K562 (cell line): ENCODE measurements at regions not wholly inside any gene's neighbourhood (a gene's known extent, or its start where the extent isn't known, plus 50 kb on each side); places are given as distances from the start of the nearest gene placed in this dataset.
A peak's percentile ranks its signal among the peaks of the same experiment; 100 is the strongest.

ENCODE experiments used
- ATAC-seq: fragments of 200-7000 bp; cut with Tn5 transposase; 3 replicates; pipeline ENCODE4 v1.9.1; 2020; ENCODE audit warnings: moderate library complexity
- BruUV-seq: library from RNA; stranded (reverse); fragments of 400-500 nt; replicated peaks from 2 replicates; lab custom pipeline; 2021; lab: Mats Ljungman, UMichigan
- CTCF ChIA-PET: fragments of 300-600 bp; formaldehyde crosslinking; extraction: SDS; loops from one replicate; lab custom pipeline; 2021; ENCODE audit warnings: low intra/inter-chr PET ratio; lab: Yijun Ruan, JAX
- POLR2A ChIA-PET: fragments of 300-600, 350-650 bp; sonication (Branson Sonifier 250); formaldehyde crosslinking; extraction: SDS; loops from one replicate; lab custom pipeline; 2021; ENCODE audit warnings: antibody characterized with exemption, inconsistent platforms; lab: Yijun Ruan, JAX
- DNase-seq, 4 experiments: peaks; one replicate each; pipeline versions ENCODE4 v3.0.0 to v3.0.0-alpha.2; 2011 to 2018; ENCODE audit warnings: low spot score in 3 of 4, mixed read lengths in 3 of 4; ENCODE audit errors: extremely low read depth in 1 of 4
- FAIRE-seq: peaks from 2 replicates; lab custom pipeline; 2011; peaks lifted over from hg19 to GRCh38; lab: Jason Lieb, UNC
- H2AFZ ChIP-seq: 2 replicates; pipeline ENCODE4 v1.6.0; 2011; ENCODE audit warnings: low read depth, low read length, control low read depth, inconsistent platforms
- H3K27ac ChIP-seq: fragments of 200-600 bp; 3 replicates; pipeline ENCODE4 v1.8.0; 2011; ENCODE audit warnings: low read depth, mild to moderate bottlenecking, control low read depth, inconsistent platforms, low read length, moderate library complexity, mixed read lengths; ENCODE audit errors: extremely low read depth
- H3K27me3 ChIP-seq, 2 experiments: fragments of 300-600 bp in 1 of 2; 2 replicates in 1 of 2; 3 replicates in 1 of 2; pipeline versions ENCODE4 v1.6.0 to v1.8.0; 2011; ENCODE audit warnings: inconsistent platforms in 2 of 2, low read length in 2 of 2, mild to moderate bottlenecking in 1 of 2, mixed read lengths in 1 of 2, moderate library complexity in 1 of 2; ENCODE audit not compliant: control insufficient read depth in 2 of 2, insufficient read depth in 2 of 2
- H3K36me3 ChIP-seq: fragments of 300-600 bp; 3 replicates; pipeline ENCODE4 v1.8.0; 2011; ENCODE audit warnings: mild to moderate bottlenecking, low read length, inconsistent platforms; ENCODE audit not compliant: control insufficient read depth, insufficient read depth
- H3K4me1 ChIP-seq, 2 experiments: fragments of 200-600 bp in 1 of 2; replicated peaks in 1 of 2; 2 replicates in 1 of 2; 3 replicates in 1 of 2; pipeline versions ENCODE4 v1.5.1 to v1.8.0; 2011; ENCODE audit warnings: inconsistent platforms in 2 of 2, low read length in 2 of 2, mild to moderate bottlenecking in 1 of 2, mixed read lengths in 1 of 2, moderate library complexity in 1 of 2; ENCODE audit not compliant: control insufficient read depth in 2 of 2, insufficient read depth in 2 of 2
- H3K4me2 ChIP-seq: 2 replicates; pipeline ENCODE4 v1.6.1; 2011; ENCODE audit warnings: low read length, control low read depth, inconsistent platforms, mixed read lengths; ENCODE audit not compliant: insufficient read depth
- H3K4me3 ChIP-seq: fragments of 200-600 bp; sonication (generic), shearing (Covaris generic); 2 replicates; pipeline ENCODE4 v1.5.1; 2016; ENCODE audit warnings: control low read depth, inconsistent platforms
- H3K79me2 ChIP-seq: fragments of 200-600 bp; 3 replicates; pipeline ENCODE4 v1.8.0; 2011; ENCODE audit warnings: low read length, inconsistent platforms; ENCODE audit not compliant: control insufficient read depth, insufficient read depth
- H3K9ac ChIP-seq, 2 experiments: 2 replicates each; pipeline versions ENCODE4 v1.6.0 to v1.6.1; 2011; ENCODE audit warnings: low read depth in 2 of 2, low read length in 2 of 2, control low read depth in 1 of 2, inconsistent platforms in 1 of 2, mild to moderate bottlenecking in 1 of 2, mixed read lengths in 1 of 2; ENCODE audit not compliant: insufficient read depth in 1 of 2
- H3K9me1 ChIP-seq: one replicate; pipeline ENCODE4 v1.6.0; 2011; ENCODE audit warnings: inconsistent platforms, mild to moderate bottlenecking, low read length, moderate library complexity; ENCODE audit not compliant: control insufficient read depth, insufficient read depth
- H3K9me3 ChIP-seq: replicated peaks from 2 replicates; pipeline ENCODE4 v1.5.1; 2011; ENCODE audit warnings: low read depth, low read length, inconsistent platforms; ENCODE audit not compliant: control insufficient read depth, insufficient read depth
- H4K20me1 ChIP-seq: replicated peaks from 2 replicates; pipeline ENCODE4 v1.6.1; 2011; ENCODE audit warnings: low read length, inconsistent platforms, mixed read lengths; ENCODE audit not compliant: control insufficient read depth, insufficient read depth
- DEAF1 ChIP-seq: fragments of 450-650 bp; formaldehyde crosslinking; IDR thresholded peaks from 2 replicates; pipeline ENCODE4 v1.4.0; 2020; ENCODE audit warnings: mild to moderate bottlenecking, moderate library complexity
- GMEB1 ChIP-seq: fragments of 250-450 bp; sonication (Bioruptor Pico); IDR thresholded peaks from 2 replicates; pipeline ENCODE4 v1.4.0; 2020; ENCODE audit warnings: mild to moderate bottlenecking
- HMGXB4 ChIP-seq: sonication (generic); formaldehyde crosslinking; IDR thresholded peaks from 2 replicates; pipeline ENCODE4 v1.8.1; 2023; ENCODE audit warnings: mild to moderate bottlenecking, missing genetic modification reagents
- REST ChIP-seq, 2 experiments: fragments of 450-650 bp; formaldehyde crosslinking in 1 of 2; IDR thresholded peaks; 2 replicates each; pipeline versions ENCODE4 v1.4.0 to v1.6.1; 2014 to 2020; ENCODE audit warnings: mild to moderate bottlenecking in 2 of 2, borderline replicate concordance in 1 of 2, low read depth in 1 of 2
- SMC3 ChIP-seq: conservative IDR thresholded peaks from 2 replicates; pipeline ENCODE4 v1.6.1; 2011; ENCODE audit warnings: low read depth, low read length, improper control_type of control experiment; ENCODE audit not compliant: insufficient read depth
- WGBS: fragments of 100-300 bp; shearing (Covaris generic); methylation state at CpG from one replicate; pipeline ENCODE4 v1.1.6; 2016; ENCODE audit warnings: low coverage, mixed read lengths; ENCODE audit not compliant: insufficient coverage; ENCODE audit errors: missing lambda C conversion rate; 5-methylcytosine and 5-hydroxymethylcytosine counted together
- in situ Hi-C: fragments of 300-500 bp; cut with MboI; formaldehyde crosslinking; loops from 4 replicates; pipeline ENCODE4 v1.15.0; 2018; ENCODE audit warnings: inconsistent platforms, mixed read lengths
- intact Hi-C: fragments of 100-400 bp; cut with micrococcal nuclease; formaldehyde crosslinking; loops from 2 replicates; pipeline ENCODE4 v1.14.2; 2022

- TF ChIP-seq GMEB1 (CRISPR knock-in tag): no peak
- TF ChIP-seq DEAF1 (CRISPR knock-in tag): no peak
Measured at GRCh38 chr11:92137747-92138146, 86.9 kb upstream of the FAT3 start (continued).

GRCh38 chr11:92136797-92137196 lies 87.8 kb upstream of the FAT3 start:
- ChIA-PET POLR2A (no interaction called here), CTCF (no interaction called here)
- intact Hi-C loops: no loop called here
- H3K27me3 ChIP-seq: no peaks in the 10 kb centered on the region
- H3K4me3 ChIP-seq: no peak overlapping the region
- H3K9me1 ChIP-seq: no peaks in the 10 kb centered on the region
- 7% methylated on average over 2 of the region's 2 CpGs for WGBS
- no peak for FAIRE-seq
- no peak overlapping the region for H3K27ac ChIP-seq
- ATAC-seq: peak; percentile 43; the same call in 2 of the 3 replicates
- no peaks in the 10 kb centered on the region for H3K4me1 ChIP-seq
- no peaks in the 10 kb centered on the region for H3K9me3 ChIP-seq
- H2AFZ ChIP-seq: no peak overlapping the region
- H3K4me2 ChIP-seq: no peak overlapping the region
- no peaks in the 10 kb centered on the region for H3K79me2 ChIP-seq
- in situ Hi-C loops: no loop called here
- H4K20me1 ChIP-seq: no peaks in the 10 kb centered on the region
- no peaks in the 10 kb centered on the region for H3K36me3 ChIP-seq
- DNase-seq: peak in 1 of 4 experiments; percentile 5
- no TSS peak for BruUV-seq
- H3K9ac ChIP-seq: no peak overlapping the region
- no peak for TF ChIP-seq HMGXB4 (CRISPR knock-in tag)
- TF ChIP-seq REST (IDR thresholded peaks at IDR 0.05; ENCODE audit: borderline replicate concordance): peak; percentile 38; the same call in 1 of the 2 replicates
- no peak for TF ChIP-seq REST (CRISPR knock-in tag; IDR thresholded peaks at IDR 0.05; ENCODE audit: low read depth)
- peak; percentile 44 for TF ChIP-seq SMC3
